ENCODE measurements at regions not wholly inside any gene's neighbourhood (a gene's known extent, or its start where the extent isn't known, plus 50 kb on each side); places are given as distances from the start of the nearest gene placed in this dataset.

DNA sequence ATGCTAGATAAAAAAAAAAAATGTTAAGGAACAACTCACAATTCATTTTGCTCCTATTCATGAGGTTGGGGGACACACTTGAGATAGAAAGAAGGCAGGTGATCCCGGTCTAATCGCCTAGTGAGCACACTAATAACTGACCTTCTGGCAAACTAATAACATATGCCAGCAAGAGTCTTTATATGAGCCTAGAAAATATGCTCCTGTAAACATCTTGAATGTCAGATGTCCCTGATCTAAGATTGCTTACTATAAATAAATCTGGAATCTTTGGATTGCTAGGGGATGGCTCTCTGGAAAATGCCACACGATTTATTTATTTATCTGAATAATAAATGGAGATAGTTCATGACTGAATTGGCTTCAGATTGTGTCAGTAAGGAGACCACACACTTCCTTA, 821.9 kb downstream of the GRIK2 start:
- intact Hi-C loops (cut with DNase I, micrococcal nuclease), result no loop called here
- no peak overlapping the region for H3K4me3 ChIP-seq
- H3K36me3 ChIP-seq (ENCODE audit: low read depth), result no peaks in the 10 kb centered on the region
- ATAC-seq (no peak), DNase-seq (no peak)
- no peak for TF ChIP-seq CTCF (IDR thresholded peaks at IDR 0.05)
- H3K9me3 ChIP-seq, result no peaks in the 10 kb centered on the region
- no peaks in the 10 kb centered on the region for H3K4me1 ChIP-seq (ENCODE audit: low read depth)

GRCh38 chr6:102216232-102216631, 822.7 kb downstream of the GRIK2 start:
- TF ChIP-seq CTCF (IDR thresholded peaks at IDR 0.05), result no peak
- intact Hi-C loops (cut with DNase I, micrococcal nuclease), result no loop called here
- H3K9me3 ChIP-seq, result no peaks in the 10 kb centered on the region
- H3K4me3 ChIP-seq, result no peak overlapping the region
- DNase-seq (no peak), ATAC-seq (no peak)
- H3K4me1 ChIP-seq (ENCODE audit: low read depth), result no peaks in the 10 kb centered on the region
- no peaks in the 10 kb centered on the region for H3K36me3 ChIP-seq (ENCODE audit: low read depth)

GRCh38 chr6:102223942-102224341, 830.4 kb downstream of the GRIK2 start:
- intact Hi-C loops (cut with DNase I, micrococcal nuclease), result no loop called here
- ATAC-seq (no peak), DNase-seq (no peak)
- Histone ChIP-seq H3K4me1 (ENCODE audit: low read depth) (no peaks in the 10 kb centered on the region), H3K36me3 (ENCODE audit: low read depth) (no peaks in the 10 kb centered on the region), H3K9me3 (no peaks in the 10 kb centered on the region), H3K4me3 (no peak overlapping the region)
- no peak for TF ChIP-seq CTCF (IDR thresholded peaks at IDR 0.05)

DNA sequence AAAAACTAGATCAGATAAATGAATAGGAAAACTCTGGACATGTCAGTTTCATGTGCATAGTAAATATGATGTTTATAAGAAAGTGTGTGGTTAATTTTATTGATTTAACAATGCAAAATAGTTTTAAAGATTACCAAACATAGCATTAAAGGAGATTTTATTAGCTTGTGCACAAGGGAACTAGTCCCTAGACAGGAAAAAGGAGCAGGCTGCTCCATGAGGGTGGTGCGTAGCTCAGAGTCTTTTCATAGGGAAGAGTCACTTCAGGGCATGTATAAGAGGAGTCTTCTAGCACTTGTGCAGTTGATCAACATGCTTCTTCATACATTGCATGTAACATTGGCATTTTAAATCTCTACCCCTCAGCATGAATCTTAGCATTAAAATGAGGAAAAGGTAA, 835.8 kb downstream of the GRIK2 start:
- DNase-seq (no peak), ATAC-seq (no peak)
- TF ChIP-seq CTCF (IDR thresholded peaks at IDR 0.05), result no peak
- no peaks in the 10 kb centered on the region for H3K4me1 ChIP-seq (ENCODE audit: low read depth)
- no peaks in the 10 kb centered on the region for H3K9me3 ChIP-seq
- no peaks in the 10 kb centered on the region for H3K36me3 ChIP-seq (ENCODE audit: low read depth)
- no peak overlapping the region for H3K4me3 ChIP-seq
- intact Hi-C loops (cut with DNase I, micrococcal nuclease), result no loop called here

Data from mucosa of descending colon (tissue), 3 donors.